IPS-20b (cell line): ENCODE measurements at regions not wholly inside any gene's neighbourhood (a gene's known extent, or its start where the extent isn't known, plus 50 kb on each side); places are given as distances from the start of the nearest gene placed in this dataset.

Source experiments
- H3K27ac ChIP-seq: one replicate; pipeline ENCODE4 v1.5.1; 2013; ENCODE audit warnings: low read length
- H3K27me3 ChIP-seq: 2 replicates; pipeline ENCODE4 v1.6.1; 2013; ENCODE audit warnings: mild to moderate bottlenecking, low read length, inconsistent platforms; ENCODE audit not compliant: insufficient read depth
- H3K36me3 ChIP-seq: 2 replicates; pipeline ENCODE4 v1.6.1; 2013; ENCODE audit warnings: low read depth, mild to moderate bottlenecking, inconsistent platforms, low read length, moderate library complexity; ENCODE audit not compliant: insufficient read depth
- H3K4me1 ChIP-seq: 2 replicates; pipeline ENCODE4 v1.6.1; 2013; ENCODE audit warnings: mild to moderate bottlenecking, control low read depth, inconsistent platforms, low read length, moderate library complexity; ENCODE audit not compliant: insufficient read depth
- H3K4me3 ChIP-seq: 2 replicates; pipeline ENCODE4 v1.5.1; 2013; ENCODE audit warnings: mild to moderate bottlenecking, low read length, inconsistent platforms
- H3K9ac ChIP-seq: 2 replicates; pipeline ENCODE4 v1.6.1; 2013; ENCODE audit warnings: low read depth, mild to moderate bottlenecking, inconsistent platforms, low read length, moderate library complexity
- H3K9me3 ChIP-seq: 2 replicates; pipeline ENCODE4 v1.6.1; 2013; ENCODE audit warnings: mild to moderate bottlenecking, low read depth, low read length, inconsistent platforms; ENCODE audit not compliant: insufficient read depth

DNA sequence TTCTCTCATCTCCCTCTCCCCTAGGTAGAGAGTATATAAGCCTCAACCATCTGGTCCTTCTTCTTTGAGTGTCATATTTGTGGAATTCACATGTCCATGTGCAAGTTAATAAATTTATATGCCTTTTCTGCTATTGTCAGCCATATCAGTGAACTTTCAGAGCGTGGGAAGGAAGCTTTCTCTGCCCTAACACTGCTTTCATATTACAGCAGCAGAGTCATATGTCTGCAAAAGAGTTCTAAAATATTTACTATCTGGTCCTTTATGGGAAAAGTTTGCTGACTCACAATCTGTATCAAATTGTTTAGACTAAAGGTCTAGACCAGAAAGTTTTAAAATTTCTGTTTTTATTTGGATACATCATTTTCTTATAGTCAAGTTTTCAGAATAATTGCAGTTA lies 669.0 kb downstream of the LRRC70 start:
- H3K9ac ChIP-seq = no peak overlapping the region
- H3K27me3 ChIP-seq = no peaks in the 10 kb centered on the region
- H3K4me3 ChIP-seq = no peak overlapping the region
- no peaks in the 10 kb centered on the region for H3K4me1 ChIP-seq
- no peak overlapping the region for H3K27ac ChIP-seq
- H3K36me3 ChIP-seq = no peaks in the 10 kb centered on the region
- no peaks in the 10 kb centered on the region for H3K9me3 ChIP-seq

DNA sequence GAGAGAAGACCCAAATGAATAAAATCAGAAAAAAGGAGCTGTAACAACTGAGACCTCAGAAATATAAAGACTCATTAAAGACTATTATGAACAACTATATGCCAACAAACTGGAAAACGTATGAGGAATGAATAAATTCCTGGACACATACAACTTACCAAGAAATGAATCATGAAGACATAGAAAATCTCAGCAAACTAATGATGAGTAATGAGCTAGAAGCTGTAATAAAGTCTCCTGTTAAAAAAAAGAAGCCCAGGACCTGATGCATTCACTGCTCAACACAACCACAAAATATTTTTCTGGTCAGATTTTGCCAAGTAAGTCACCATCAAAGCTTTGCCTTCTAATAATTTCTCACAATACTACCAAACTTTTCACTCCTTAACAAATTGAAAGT lies 666.7 kb downstream of the LRRC70 start:
- Histone ChIP-seq H3K27me3 (no peaks in the 10 kb centered on the region), H3K4me3 (no peak overlapping the region), H3K9me3 (no peaks in the 10 kb centered on the region), H3K4me1 (no peaks in the 10 kb centered on the region), H3K9ac (no peak overlapping the region), H3K36me3 (no peaks in the 10 kb centered on the region), H3K27ac (no peak overlapping the region)

DNA sequence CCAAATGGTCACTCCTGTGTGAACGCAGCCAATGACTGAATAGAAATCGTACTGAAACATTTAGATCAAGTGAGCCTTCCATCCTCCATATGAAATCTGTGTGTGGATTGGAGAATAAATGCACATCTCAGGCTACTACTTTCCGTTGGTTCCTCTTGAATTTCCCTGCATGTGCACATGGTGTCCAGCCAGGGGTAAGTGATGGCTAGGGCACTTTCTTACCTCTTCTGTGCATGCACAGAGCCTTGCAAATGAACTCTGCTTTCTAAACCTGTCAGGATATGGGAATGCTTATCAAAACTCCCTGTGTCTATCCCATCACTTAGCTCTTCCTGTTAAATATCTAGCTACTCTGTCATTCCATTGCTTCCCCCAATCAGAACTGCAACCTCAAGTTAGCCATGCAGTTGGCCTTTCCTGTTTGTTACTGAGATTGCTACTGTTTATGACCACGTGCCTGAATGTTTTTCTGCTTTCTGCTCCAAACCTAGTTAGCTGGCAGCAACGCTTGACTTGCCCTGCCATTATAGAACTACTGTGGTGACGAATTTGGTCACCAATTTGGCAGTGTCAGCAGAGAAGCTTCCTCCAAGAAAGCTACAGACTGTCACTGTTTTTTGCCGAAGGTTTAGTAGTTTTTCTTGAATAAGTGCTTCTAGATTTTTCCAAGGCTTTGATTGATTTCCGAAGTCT lies 661.6 kb downstream of the LRRC70 start:
- Histone ChIP-seq H3K9me3 (no peaks in the 10 kb centered on the region), H3K4me1 (no peaks in the 10 kb centered on the region), H3K36me3 (no peaks in the 10 kb centered on the region), H3K27me3 (no peaks in the 10 kb centered on the region), H3K27ac (no peak overlapping the region), H3K9ac (no peak overlapping the region), H3K4me3 (no peak overlapping the region)

DNA sequence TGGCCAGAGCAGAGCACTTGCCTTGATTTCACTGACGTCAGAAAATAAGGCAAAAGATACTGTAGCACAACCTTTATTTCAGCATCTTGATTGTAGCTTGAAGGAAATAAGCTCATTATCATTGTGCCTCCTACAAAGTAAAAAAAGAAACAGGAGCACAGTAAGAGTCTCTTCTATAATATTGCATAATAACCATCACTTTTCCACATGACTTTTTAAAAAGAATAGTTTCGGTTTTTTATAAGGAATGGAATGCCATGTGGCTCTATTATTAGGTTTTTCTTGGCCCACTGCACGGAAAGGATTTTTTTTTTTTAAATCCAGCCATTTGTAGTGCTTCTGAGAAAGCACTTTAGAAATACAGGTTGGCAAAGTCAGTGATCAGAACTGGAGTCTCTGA lies 655.3 kb downstream of the LRRC70 start:
- H3K4me1 ChIP-seq = peaks cover 10% of the 10 kb centered on the region
- H3K9me3 ChIP-seq = no peaks in the 10 kb centered on the region
- no peaks in the 10 kb centered on the region for H3K27me3 ChIP-seq
- H3K9ac ChIP-seq = no peak overlapping the region
- no peaks in the 10 kb centered on the region for H3K36me3 ChIP-seq
- no peak overlapping the region for H3K27ac ChIP-seq
- no peak overlapping the region for H3K4me3 ChIP-seq

GRCh38 chr5:63233361-63233760 lies 654.7 kb downstream of the LRRC70 start:
- Histone ChIP-seq H3K27me3 (no peaks in the 10 kb centered on the region), H3K9ac (no peak overlapping the region), H3K4me1 (peaks cover 10% of the 10 kb centered on the region), H3K36me3 (no peaks in the 10 kb centered on the region), H3K9me3 (no peaks in the 10 kb centered on the region), H3K4me3 (no peak overlapping the region), H3K27ac (no peak overlapping the region)

DNA sequence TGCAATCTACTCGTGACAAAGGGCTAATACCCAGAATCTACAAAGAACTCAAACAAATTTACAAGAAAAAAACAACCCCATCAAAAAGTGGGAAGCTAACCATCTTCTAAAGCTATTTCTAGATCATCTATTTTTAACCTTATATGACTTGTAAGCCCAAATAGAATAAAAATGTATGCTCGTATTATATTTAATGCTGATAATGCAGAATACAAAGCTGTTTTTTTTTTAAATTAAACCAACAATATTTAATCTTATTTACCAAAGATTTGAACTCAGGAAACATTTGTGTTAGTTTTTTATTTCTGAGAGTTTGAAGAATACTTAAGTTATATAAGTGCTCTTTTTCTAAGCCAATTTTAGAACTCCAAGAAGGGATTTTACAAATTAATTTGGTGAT lies 652.1 kb downstream of the LRRC70 start:
- no peaks in the 10 kb centered on the region for H3K9me3 ChIP-seq
- peaks cover 10% of the 10 kb centered on the region for H3K4me1 ChIP-seq
- no peaks in the 10 kb centered on the region for H3K36me3 ChIP-seq
- H3K27me3 ChIP-seq = no peaks in the 10 kb centered on the region
- no peak overlapping the region for H3K27ac ChIP-seq
- H3K4me3 ChIP-seq = no peak overlapping the region
- H3K9ac ChIP-seq = no peak overlapping the region

GRCh38 chr5:63228154-63228553 lies 649.5 kb downstream of the LRRC70 start:
- Histone ChIP-seq H3K9ac (no peak overlapping the region), H3K36me3 (no peaks in the 10 kb centered on the region), H3K4me1 (no peaks in the 10 kb centered on the region), H3K27ac (no peak overlapping the region), H3K4me3 (no peak overlapping the region), H3K27me3 (no peaks in the 10 kb centered on the region), H3K9me3 (no peaks in the 10 kb centered on the region)

GRCh38 chr5:63220244-63220643 lies 641.6 kb downstream of the LRRC70 start:
- Histone ChIP-seq H3K27me3 (no peaks in the 10 kb centered on the region), H3K9me3 (no peaks in the 10 kb centered on the region), H3K9ac (no peak overlapping the region), H3K36me3 (no peaks in the 10 kb centered on the region), H3K4me1 (no peaks in the 10 kb centered on the region), H3K27ac (no peak overlapping the region), H3K4me3 (no peak overlapping the region)

- H3K9me3 ChIP-seq = no peaks in the 10 kb centered on the region
- H3K27me3 ChIP-seq = no peaks in the 10 kb centered on the region
- H3K4me1 ChIP-seq = no peaks in the 10 kb centered on the region
- H3K36me3 ChIP-seq = no peaks in the 10 kb centered on the region
- H3K9ac ChIP-seq = no peak overlapping the region
- H3K27ac ChIP-seq = no peak overlapping the region
- H3K4me3 ChIP-seq = no peak overlapping the region
These were observed 638.8 kb downstream of the LRRC70 start for GRCh38 chr5:63217422-63217821.

- H3K27me3 ChIP-seq = no peaks in the 10 kb centered on the region
- no peak overlapping the region for H3K9ac ChIP-seq
- H3K9me3 ChIP-seq = no peaks in the 10 kb centered on the region
- no peaks in the 10 kb centered on the region for H3K36me3 ChIP-seq
- H3K4me1 ChIP-seq = peaks cover 7% of the 10 kb centered on the region; the same call in 1 of the 2 replicates
- H3K27ac ChIP-seq = no peak overlapping the region
- H3K4me3 ChIP-seq = no peak overlapping the region
These were observed 634.6 kb downstream of the LRRC70 start for GRCh38 chr5:63213256-63213655.

GRCh38 chr5:63211448-63212132 lies 633.0 kb downstream of the LRRC70 start:
- Histone ChIP-seq H3K27me3 (no peaks in the 10 kb centered on the region), H3K9me3 (no peaks in the 10 kb centered on the region), H3K36me3 (no peaks in the 10 kb centered on the region), H3K27ac (no peak overlapping the region), H3K4me1 (peaks cover 7% of the 10 kb centered on the region; the same call in 1 of the 2 replicates), H3K4me3 (no peak overlapping the region), H3K9ac (no peak overlapping the region)

- no peaks in the 10 kb centered on the region for H3K36me3 ChIP-seq
- H3K9me3 ChIP-seq = no peaks in the 10 kb centered on the region
- H3K4me1 ChIP-seq = peaks cover 10% of the 10 kb centered on the region
- no peak overlapping the region for H3K4me3 ChIP-seq
- H3K9ac ChIP-seq = no peak overlapping the region
- H3K27ac ChIP-seq = no peak overlapping the region
- no peaks in the 10 kb centered on the region for H3K27me3 ChIP-seq
These were observed 627.4 kb downstream of the LRRC70 start for GRCh38 chr5:63205976-63206375.
